WTC11 (cell line): ENCODE measurements at regions not wholly inside any gene's neighbourhood (a gene's known extent, or its start where the extent isn't known, plus 50 kb on each side); places are given as distances from the start of the nearest gene placed in this dataset.

Source experiments
- ATAC-seq: fragments of 200-7000 bp; cut with Tn5 transposase; 2 replicates; pipeline ENCODE4 v1.10.0; 2021; ENCODE audit warnings: mild to moderate bottlenecking, moderate library complexity
- CTCF ChIA-PET: fragments of 300-600 bp; sonication (Branson Sonifier 250); formaldehyde crosslinking; loops from one replicate; lab custom pipeline; 2021; ENCODE audit warnings: antibody characterized with exemption; lab: Charles Lee
- POLR2A ChIA-PET: fragments of 350-600 bp; sonication (Branson Sonifier 250); formaldehyde crosslinking; loops from one replicate; lab custom pipeline; 2021; ENCODE audit warnings: antibody characterized with exemption; lab: Charles Lee
- DNase-seq: peaks from one replicate; pipeline ENCODE4 v3.0.0; 2021; ENCODE audit warnings: low spot score
- H3K27ac Mint-ChIP-seq: 2 replicates; pipeline ENCODE4 v1.8.0; 2021; ENCODE audit warnings: mixed read lengths
- H3K27me3 Mint-ChIP-seq: 2 replicates; pipeline ENCODE4 v1.8.0; 2021; ENCODE audit warnings: low read depth, mild to moderate bottlenecking, moderate library complexity, mixed read lengths
- H3K36me3 Mint-ChIP-seq: 2 replicates; pipeline ENCODE4 v1.8.0; 2021; ENCODE audit warnings: mixed read lengths
- H3K4me1 Mint-ChIP-seq: 2 replicates; pipeline ENCODE4 v1.8.0; 2022; ENCODE audit warnings: mixed read lengths
- H3K4me3 Mint-ChIP-seq: 2 replicates; pipeline ENCODE4 v1.8.0; 2021; ENCODE audit warnings: mild to moderate bottlenecking, moderate library complexity, mixed read lengths
- H3K9me3 Mint-ChIP-seq: 2 replicates; pipeline ENCODE4 v1.8.0; 2021; ENCODE audit warnings: mixed read lengths
- ATF1 ChIP-seq: sonication (generic); formaldehyde crosslinking; IDR thresholded peaks from 2 replicates; pipeline ENCODE4 v1.8.1; 2023; ENCODE audit warnings: mild to moderate bottlenecking, moderate library complexity, missing genetic modification reagents
- ELF4 ChIP-seq: sonication (generic); formaldehyde crosslinking; IDR thresholded peaks from 2 replicates; pipeline ENCODE4 v1.8.1; 2022; ENCODE audit warnings: low read depth, mild to moderate bottlenecking, moderate library complexity, missing genetic modification reagents
- EMX1 ChIP-seq: fragments of 250-450 bp; sonication (Bioruptor Pico); IDR thresholded peaks from 2 replicates; pipeline ENCODE4 v1.8.0; 2021; ENCODE audit warnings: mild to moderate bottlenecking
- ETV6 ChIP-seq: sonication (generic); formaldehyde crosslinking; IDR thresholded peaks from 2 replicates; pipeline ENCODE4 v1.8.1; 2022; ENCODE audit warnings: mild to moderate bottlenecking, missing genetic modification reagents
- GTF2I ChIP-seq: fragments of 250-450 bp; sonication (Bioruptor Pico); conservative IDR thresholded peaks from 2 replicates; pipeline ENCODE4 v1.4.0; 2021; ENCODE audit warnings: mild to moderate bottlenecking
- MXD4 ChIP-seq: fragments of 250-450 bp; sonication (Bioruptor Pico); IDR thresholded peaks from 2 replicates; pipeline ENCODE4 v1.8.0; 2021; ENCODE audit warnings: mild to moderate bottlenecking, moderate library complexity, borderline replicate concordance
- MYBL2 ChIP-seq: sonication (generic); formaldehyde crosslinking; IDR thresholded peaks from 2 replicates; pipeline ENCODE4 v1.8.1; 2023; ENCODE audit warnings: mild to moderate bottlenecking, moderate library complexity, missing genetic modification reagents
- NFE2L1 ChIP-seq: sonication (generic); formaldehyde crosslinking; IDR thresholded peaks from 2 replicates; pipeline ENCODE4 v1.8.1; 2023; ENCODE audit warnings: missing genetic modification reagents
- RELA ChIP-seq: sonication (generic); formaldehyde crosslinking; IDR thresholded peaks from 2 replicates; pipeline ENCODE4 v1.8.1; 2022; ENCODE audit warnings: missing genetic modification reagents, mild to moderate bottlenecking, borderline replicate concordance
- RORB ChIP-seq: fragments of 250-450 bp; sonication (Bioruptor Pico); IDR thresholded peaks from 2 replicates; pipeline ENCODE4 v1.9.0; 2021; ENCODE audit warnings: mild to moderate bottlenecking
- SP1 ChIP-seq: sonication (generic); formaldehyde crosslinking; conservative IDR thresholded peaks from 2 replicates; pipeline ENCODE4 v1.8.1; 2022; ENCODE audit warnings: missing genetic modification reagents
- TEAD1 ChIP-seq: sonication (generic); formaldehyde crosslinking; IDR thresholded peaks from 2 replicates; pipeline ENCODE4 v1.8.0; 2022; ENCODE audit warnings: mild to moderate bottlenecking, missing genetic modification reagents
- TP53 ChIP-seq: sonication (generic); formaldehyde crosslinking; IDR thresholded peaks from 2 replicates; pipeline ENCODE4 v1.8.1; 2023; ENCODE audit warnings: mild to moderate bottlenecking, missing genetic modification reagents
- TF ChIP-seq, protein P1 (sequence below): fragments of 250-450 bp; sonication (Bioruptor Pico); IDR thresholded peaks from 2 replicates; pipeline ENCODE4 v1.9.0; 2021; ENCODE audit warnings: mild to moderate bottlenecking
- TF ChIP-seq, protein P2 (sequence below): sonication (generic); formaldehyde crosslinking; IDR thresholded peaks from 2 replicates; pipeline ENCODE4 v1.8.0; 2022; ENCODE audit warnings: missing genetic modification reagents
- TF ChIP-seq, protein P3 (sequence below): sonication (generic); formaldehyde crosslinking; IDR thresholded peaks from 2 replicates; pipeline ENCODE4 v1.8.0; 2022; ENCODE audit warnings: mild to moderate bottlenecking, missing genetic modification reagents
- TF ChIP-seq, protein P4 (sequence below): sonication (generic); formaldehyde crosslinking; IDR thresholded peaks from 2 replicates; pipeline ENCODE4 v1.8.0; 2023; ENCODE audit warnings: missing genetic modification reagents
- TF ChIP-seq, protein P5 (sequence below): fragments of 250-450 bp; sonication (Bioruptor Pico); IDR thresholded peaks from 2 replicates; pipeline ENCODE4 v1.9.0; 2021; ENCODE audit warnings: moderate library complexity, mild to moderate bottlenecking, inconsistent platforms, borderline replicate concordance
- TF ChIP-seq, protein P6 (sequence below): sonication (generic); formaldehyde crosslinking; IDR thresholded peaks from 2 replicates; pipeline ENCODE4 v1.8.1; 2023; ENCODE audit warnings: mild to moderate bottlenecking, missing genetic modification reagents, borderline replicate concordance
- TF ChIP-seq, protein P7 (sequence below): sonication (generic); formaldehyde crosslinking; IDR thresholded peaks from 2 replicates; pipeline ENCODE4 v1.8.1; 2022; ENCODE audit warnings: mild to moderate bottlenecking, missing genetic modification reagents, moderate library complexity, borderline replicate concordance

DNA sequence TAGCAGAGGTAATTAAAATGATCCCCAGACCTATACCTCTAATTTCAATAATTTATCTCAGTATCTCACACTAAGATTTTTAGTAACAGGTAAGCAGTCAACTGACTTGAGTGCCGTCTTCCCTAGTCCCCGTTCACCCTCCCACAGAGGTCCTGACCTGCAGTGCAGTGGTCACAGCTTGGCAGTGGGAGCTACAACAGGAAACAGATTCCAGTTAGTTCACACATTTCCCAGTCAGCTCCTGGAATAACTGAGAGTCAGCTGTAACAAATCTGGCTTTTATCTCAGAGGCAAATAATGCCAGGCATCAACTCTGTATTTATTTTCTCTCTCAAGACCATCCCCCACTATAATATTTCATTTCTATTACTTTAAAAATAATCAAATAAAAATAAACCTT is 308.2 kb downstream of the ATP23 start (continued):
- TF ChIP-seq, protein P1, sequence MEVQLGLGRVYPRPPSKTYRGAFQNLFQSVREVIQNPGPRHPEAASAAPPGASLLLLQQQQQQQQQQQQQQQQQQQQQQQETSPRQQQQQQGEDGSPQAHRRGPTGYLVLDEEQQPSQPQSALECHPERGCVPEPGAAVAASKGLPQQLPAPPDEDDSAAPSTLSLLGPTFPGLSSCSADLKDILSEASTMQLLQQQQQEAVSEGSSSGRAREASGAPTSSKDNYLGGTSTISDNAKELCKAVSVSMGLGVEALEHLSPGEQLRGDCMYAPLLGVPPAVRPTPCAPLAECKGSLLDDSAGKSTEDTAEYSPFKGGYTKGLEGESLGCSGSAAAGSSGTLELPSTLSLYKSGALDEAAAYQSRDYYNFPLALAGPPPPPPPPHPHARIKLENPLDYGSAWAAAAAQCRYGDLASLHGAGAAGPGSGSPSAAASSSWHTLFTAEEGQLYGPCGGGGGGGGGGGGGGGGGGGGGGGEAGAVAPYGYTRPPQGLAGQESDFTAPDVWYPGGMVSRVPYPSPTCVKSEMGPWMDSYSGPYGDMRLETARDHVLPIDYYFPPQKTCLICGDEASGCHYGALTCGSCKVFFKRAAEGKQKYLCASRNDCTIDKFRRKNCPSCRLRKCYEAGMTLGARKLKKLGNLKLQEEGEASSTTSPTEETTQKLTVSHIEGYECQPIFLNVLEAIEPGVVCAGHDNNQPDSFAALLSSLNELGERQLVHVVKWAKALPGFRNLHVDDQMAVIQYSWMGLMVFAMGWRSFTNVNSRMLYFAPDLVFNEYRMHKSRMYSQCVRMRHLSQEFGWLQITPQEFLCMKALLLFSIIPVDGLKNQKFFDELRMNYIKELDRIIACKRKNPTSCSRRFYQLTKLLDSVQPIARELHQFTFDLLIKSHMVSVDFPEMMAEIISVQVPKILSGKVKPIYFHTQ, result no peak
- TF ChIP-seq NFE2L1 (CRISPR knock-in tag) (no peak), TEAD1 (CRISPR knock-in tag) (no peak)
- TF ChIP-seq, protein P2, sequence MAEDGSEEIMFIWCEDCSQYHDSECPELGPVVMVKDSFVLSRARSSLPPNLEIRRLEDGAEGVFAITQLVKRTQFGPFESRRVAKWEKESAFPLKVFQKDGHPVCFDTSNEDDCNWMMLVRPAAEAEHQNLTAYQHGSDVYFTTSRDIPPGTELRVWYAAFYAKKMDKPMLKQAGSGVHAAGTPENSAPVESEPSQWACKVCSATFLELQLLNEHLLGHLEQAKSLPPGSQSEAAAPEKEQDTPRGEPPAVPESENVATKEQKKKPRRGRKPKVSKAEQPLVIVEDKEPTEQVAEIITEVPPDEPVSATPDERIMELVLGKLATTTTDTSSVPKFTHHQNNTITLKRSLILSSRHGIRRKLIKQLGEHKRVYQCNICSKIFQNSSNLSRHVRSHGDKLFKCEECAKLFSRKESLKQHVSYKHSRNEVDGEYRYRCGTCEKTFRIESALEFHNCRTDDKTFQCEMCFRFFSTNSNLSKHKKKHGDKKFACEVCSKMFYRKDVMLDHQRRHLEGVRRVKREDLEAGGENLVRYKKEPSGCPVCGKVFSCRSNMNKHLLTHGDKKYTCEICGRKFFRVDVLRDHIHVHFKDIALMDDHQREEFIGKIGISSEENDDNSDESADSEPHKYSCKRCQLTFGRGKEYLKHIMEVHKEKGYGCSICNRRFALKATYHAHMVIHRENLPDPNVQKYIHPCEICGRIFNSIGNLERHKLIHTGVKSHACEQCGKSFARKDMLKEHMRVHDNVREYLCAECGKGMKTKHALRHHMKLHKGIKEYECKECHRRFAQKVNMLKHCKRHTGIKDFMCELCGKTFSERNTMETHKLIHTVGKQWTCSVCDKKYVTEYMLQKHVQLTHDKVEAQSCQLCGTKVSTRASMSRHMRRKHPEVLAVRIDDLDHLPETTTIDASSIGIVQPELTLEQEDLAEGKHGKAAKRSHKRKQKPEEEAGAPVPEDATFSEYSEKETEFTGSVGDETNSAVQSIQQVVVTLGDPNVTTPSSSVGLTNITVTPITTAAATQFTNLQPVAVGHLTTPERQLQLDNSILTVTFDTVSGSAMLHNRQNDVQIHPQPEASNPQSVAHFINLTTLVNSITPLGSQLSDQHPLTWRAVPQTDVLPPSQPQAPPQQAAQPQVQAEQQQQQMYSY, result no peak
- TF ChIP-seq, all 79 proteins: peak for 0

DNA sequence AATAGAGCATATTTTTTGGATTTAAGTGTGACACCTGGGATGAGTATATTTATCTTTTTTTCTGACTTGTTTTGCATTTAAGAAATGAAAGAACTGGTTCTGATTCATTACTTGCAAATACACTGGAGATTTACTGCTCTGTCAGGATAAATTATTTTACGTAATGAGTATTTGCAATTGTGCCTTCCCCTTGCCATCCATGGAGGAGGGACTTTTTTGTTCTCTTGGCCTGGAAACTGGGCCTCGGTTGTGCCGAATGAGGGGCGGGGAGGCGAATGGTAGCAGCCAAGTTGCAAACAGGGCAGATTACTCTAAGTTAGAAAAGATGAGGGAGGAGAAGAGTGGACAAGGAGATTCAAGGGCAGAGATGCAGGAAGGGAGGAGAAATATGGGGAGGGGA is 308.7 kb downstream of the ATP23 start:
- DNase-seq (no peak), ATAC-seq (no peak)
- Mint-ChIP-seq H3K27me3 (no peaks in the 10 kb centered on the region), H3K4me3 (no peak overlapping the region), H3K36me3 (no peaks in the 10 kb centered on the region), H3K4me1 (peaks cover 3% of the 10 kb centered on the region; the same call in 1 of the 2 replicates), H3K27ac (no peak overlapping the region), H3K9me3 (peaks cover 5% of the 10 kb centered on the region; the same call in 1 of the 2 replicates)
- ChIA-PET POLR2A (no interaction called here), CTCF (no interaction called here)
- TF ChIP-seq RORB (CRISPR knock-in tag), result no peak
- no peak for TF ChIP-seq ETV6 (CRISPR knock-in tag)
- TF ChIP-seq RELA, result no peak
- TF ChIP-seq, protein P3, sequence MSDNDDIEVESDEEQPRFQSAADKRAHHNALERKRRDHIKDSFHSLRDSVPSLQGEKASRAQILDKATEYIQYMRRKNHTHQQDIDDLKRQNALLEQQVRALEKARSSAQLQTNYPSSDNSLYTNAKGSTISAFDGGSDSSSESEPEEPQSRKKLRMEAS (CRISPR knock-in tag), result no peak
- TF ChIP-seq SP1 (CRISPR knock-in tag), result no peak
- TF ChIP-seq EMX1 (CRISPR knock-in tag), result no peak
- TF ChIP-seq, protein P4, sequence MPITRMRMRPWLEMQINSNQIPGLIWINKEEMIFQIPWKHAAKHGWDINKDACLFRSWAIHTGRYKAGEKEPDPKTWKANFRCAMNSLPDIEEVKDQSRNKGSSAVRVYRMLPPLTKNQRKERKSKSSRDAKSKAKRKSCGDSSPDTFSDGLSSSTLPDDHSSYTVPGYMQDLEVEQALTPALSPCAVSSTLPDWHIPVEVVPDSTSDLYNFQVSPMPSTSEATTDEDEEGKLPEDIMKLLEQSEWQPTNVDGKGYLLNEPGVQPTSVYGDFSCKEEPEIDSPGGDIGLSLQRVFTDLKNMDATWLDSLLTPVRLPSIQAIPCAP (CRISPR knock-in tag), result no peak
- no peak for TF ChIP-seq MYBL2 (CRISPR knock-in tag)
- TF ChIP-seq ATF1 (CRISPR knock-in tag), result no peak
- TF ChIP-seq, protein P5, sequence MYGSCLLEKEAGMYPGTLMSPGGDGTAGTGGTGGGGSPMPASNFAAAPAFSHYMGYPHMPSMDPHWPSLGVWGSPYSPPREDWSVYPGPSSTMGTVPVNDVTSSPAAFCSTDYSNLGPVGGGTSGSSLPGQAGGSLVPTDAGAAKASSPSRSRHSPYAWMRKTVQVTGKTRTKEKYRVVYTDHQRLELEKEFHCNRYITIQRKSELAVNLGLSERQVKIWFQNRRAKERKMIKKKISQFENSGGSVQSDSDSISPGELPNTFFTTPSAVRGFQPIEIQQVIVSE (CRISPR knock-in tag), result no peak
- TF ChIP-seq ELF4, result no peak
- TF ChIP-seq, protein P6, sequence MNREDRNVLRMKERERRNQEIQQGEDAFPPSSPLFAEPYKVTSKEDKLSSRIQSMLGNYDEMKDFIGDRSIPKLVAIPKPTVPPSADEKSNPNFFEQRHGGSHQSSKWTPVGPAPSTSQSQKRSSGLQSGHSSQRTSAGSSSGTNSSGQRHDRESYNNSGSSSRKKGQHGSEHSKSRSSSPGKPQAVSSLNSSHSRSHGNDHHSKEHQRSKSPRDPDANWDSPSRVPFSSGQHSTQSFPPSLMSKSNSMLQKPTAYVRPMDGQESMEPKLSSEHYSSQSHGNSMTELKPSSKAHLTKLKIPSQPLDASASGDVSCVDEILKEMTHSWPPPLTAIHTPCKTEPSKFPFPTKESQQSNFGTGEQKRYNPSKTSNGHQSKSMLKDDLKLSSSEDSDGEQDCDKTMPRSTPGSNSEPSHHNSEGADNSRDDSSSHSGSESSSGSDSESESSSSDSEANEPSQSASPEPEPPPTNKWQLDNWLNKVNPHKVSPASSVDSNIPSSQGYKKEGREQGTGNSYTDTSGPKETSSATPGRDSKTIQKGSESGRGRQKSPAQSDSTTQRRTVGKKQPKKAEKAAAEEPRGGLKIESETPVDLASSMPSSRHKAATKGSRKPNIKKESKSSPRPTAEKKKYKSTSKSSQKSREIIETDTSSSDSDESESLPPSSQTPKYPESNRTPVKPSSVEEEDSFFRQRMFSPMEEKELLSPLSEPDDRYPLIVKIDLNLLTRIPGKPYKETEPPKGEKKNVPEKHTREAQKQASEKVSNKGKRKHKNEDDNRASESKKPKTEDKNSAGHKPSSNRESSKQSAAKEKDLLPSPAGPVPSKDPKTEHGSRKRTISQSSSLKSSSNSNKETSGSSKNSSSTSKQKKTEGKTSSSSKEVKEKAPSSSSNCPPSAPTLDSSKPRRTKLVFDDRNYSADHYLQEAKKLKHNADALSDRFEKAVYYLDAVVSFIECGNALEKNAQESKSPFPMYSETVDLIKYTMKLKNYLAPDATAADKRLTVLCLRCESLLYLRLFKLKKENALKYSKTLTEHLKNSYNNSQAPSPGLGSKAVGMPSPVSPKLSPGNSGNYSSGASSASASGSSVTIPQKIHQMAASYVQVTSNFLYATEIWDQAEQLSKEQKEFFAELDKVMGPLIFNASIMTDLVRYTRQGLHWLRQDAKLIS (CRISPR knock-in tag), result no peak
- TF ChIP-seq, protein P2, result no peak
- TF ChIP-seq, protein P7, sequence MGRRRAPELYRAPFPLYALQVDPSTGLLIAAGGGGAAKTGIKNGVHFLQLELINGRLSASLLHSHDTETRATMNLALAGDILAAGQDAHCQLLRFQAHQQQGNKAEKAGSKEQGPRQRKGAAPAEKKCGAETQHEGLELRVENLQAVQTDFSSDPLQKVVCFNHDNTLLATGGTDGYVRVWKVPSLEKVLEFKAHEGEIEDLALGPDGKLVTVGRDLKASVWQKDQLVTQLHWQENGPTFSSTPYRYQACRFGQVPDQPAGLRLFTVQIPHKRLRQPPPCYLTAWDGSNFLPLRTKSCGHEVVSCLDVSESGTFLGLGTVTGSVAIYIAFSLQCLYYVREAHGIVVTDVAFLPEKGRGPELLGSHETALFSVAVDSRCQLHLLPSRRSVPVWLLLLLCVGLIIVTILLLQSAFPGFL (CRISPR knock-in tag), result no peak
- TF ChIP-seq MXD4 (CRISPR knock-in tag), result no peak
- TF ChIP-seq TP53, result no peak
- no peak for TF ChIP-seq GTF2I
